B cell (primary cell): ENCODE measurements at regions not wholly inside any gene's neighbourhood (a gene's known extent, or its start where the extent isn't known, plus 50 kb on each side); places are given as distances from the start of the nearest gene placed in this dataset.

ENCODE experiments used
- ATAC-seq: fragments of 200-7000 bp; cut with Tn5 transposase; one replicate; pipeline ENCODE4 v1.10.0; 2021; ENCODE audit warnings: low read depth, mild to moderate bottlenecking, moderate number of reproducible peaks, moderate library complexity
- CTCF ChIA-PET: fragments of 350-600 bp; sonication (Branson Sonifier 250); formaldehyde crosslinking; loops from one replicate; lab custom pipeline; 2021; ENCODE audit warnings: antibody characterized with exemption, inconsistent platforms; lab: Charles Lee
- POLR2A ChIA-PET: fragments of 350-600 bp; sonication (Branson Sonifier 250); formaldehyde crosslinking; loops from one replicate; lab custom pipeline; 2021; ENCODE audit warnings: antibody characterized with exemption; lab: Charles Lee
- DNase-seq: peaks from one replicate; pipeline ENCODE4 v3.0.0; 2013
- H2AFZ ChIP-seq: 2 replicates; pipeline ENCODE4 v1.6.1; 2012; ENCODE audit warnings: mild to moderate bottlenecking, low read depth, low read length; ENCODE audit not compliant: insufficient read depth, poor library complexity, severe bottlenecking
- H3K27ac ChIP-seq, 2 donors: 1 replicate in 1 of 2; 2 replicates in 1 of 2; pipeline ENCODE4 v1.5.1; 2012 to 2013; ENCODE audit warnings: low read length in 2 of 2, mild to moderate bottlenecking in 2 of 2, moderate library complexity in 1 of 2
- H3K27me3 ChIP-seq, 4 experiments: fragments of 200-600 bp in 1 of 4; sonication (generic) in 1 of 4; replicated peaks in 1 of 4; 1 replicate in 2 of 4; 2 replicates in 2 of 4; pipeline versions ENCODE4 v1.6.1 to v1.7.0; 2013 to 2016; ENCODE audit warnings: low read length in 3 of 4, mild to moderate bottlenecking in 2 of 4, mixed read lengths in 1 of 4, moderate library complexity in 1 of 4; ENCODE audit not compliant: insufficient read depth in 4 of 4, control insufficient read depth in 3 of 4; ENCODE audit errors: control extremely low read depth in 1 of 4
- H3K36me3 ChIP-seq, 2 experiments: replicated peaks in 1 of 2; 1 replicate in 1 of 2; 2 replicates in 1 of 2; pipeline versions ENCODE4 v1.6.1 to v1.7.1; 2013; ENCODE audit warnings: low read length in 1 of 2; ENCODE audit not compliant: insufficient read depth in 2 of 2, control insufficient read depth in 1 of 2; ENCODE audit errors: control extremely low read depth in 1 of 2, extremely low read depth in 1 of 2
- H3K4me1 ChIP-seq, 2 donors: fragments of 200-600 bp in 1 of 2; sonication (generic) in 1 of 2; 1 replicate in 1 of 2; 2 replicates in 1 of 2; pipeline versions ENCODE4 v1.5.1 to v1.6.1; 2013 to 2017; ENCODE audit warnings: low read length in 2 of 2; ENCODE audit not compliant: control insufficient read depth in 2 of 2, insufficient read depth in 2 of 2
- H3K4me2 ChIP-seq: replicated peaks from 2 replicates; pipeline ENCODE3; 2012; ENCODE audit warnings: mild to moderate bottlenecking, low read depth, low read length; ENCODE audit not compliant: poor library complexity, severe bottlenecking
- H3K4me3 ChIP-seq, 5 experiments: fragments of 200-600 bp in 1 of 5; sonication (generic) in 1 of 5; 1 replicate in 3 of 5; 2 replicates in 2 of 5; pipeline versions ENCODE4 v1.5.1 to v1.7.0; 2011 to 2016; ENCODE audit warnings: low read length in 4 of 5, mild to moderate bottlenecking in 4 of 5, low read depth in 2 of 5, control low read depth in 1 of 5, moderate library complexity in 1 of 5; ENCODE audit not compliant: insufficient read depth in 1 of 5; ENCODE audit errors: control extremely low read depth in 1 of 5, extremely low read depth in 1 of 5
- H3K79me2 ChIP-seq: fragments of 200-600 bp; sonication (generic); one replicate; pipeline ENCODE4 v1.6.0; 2016; ENCODE audit warnings: low read length; ENCODE audit not compliant: control insufficient read depth, insufficient read depth
- H3K9ac ChIP-seq: fragments of 200-600 bp; sonication (generic); 2 replicates; pipeline ENCODE4 v1.6.1; 2017; ENCODE audit warnings: mild to moderate bottlenecking, low read length, moderate library complexity
- H3K9me3 ChIP-seq, 3 donors: one replicate each; pipeline versions ENCODE4 v1.6.1 to v1.7.1; 2013; ENCODE audit warnings: low read length in 2 of 3; ENCODE audit not compliant: control insufficient read depth in 2 of 3, insufficient read depth in 1 of 3; ENCODE audit errors: control extremely low read depth in 1 of 3
- H4K20me1 ChIP-seq: 2 replicates; pipeline ENCODE4 v1.6.0; 2012; ENCODE audit warnings: mild to moderate bottlenecking, low read length; ENCODE audit not compliant: insufficient read depth, control insufficient read depth, poor library complexity, severe bottlenecking
- H3K27ac Mint-ChIP-seq: one replicate; pipeline ENCODE4 v1.8.0; 2021; ENCODE audit warnings: mixed read lengths
- H3K27me3 Mint-ChIP-seq: one replicate; pipeline ENCODE4 v1.8.0; 2021; ENCODE audit warnings: mixed read lengths
- H3K4me1 Mint-ChIP-seq: one replicate; pipeline ENCODE4 v1.8.0; 2021; ENCODE audit warnings: mixed read lengths
- H3K4me3 Mint-ChIP-seq: one replicate; pipeline ENCODE4 v1.8.0; 2021; ENCODE audit warnings: mixed read lengths
- H3K9me3 Mint-ChIP-seq: one replicate; pipeline ENCODE4 v1.8.0; 2022; ENCODE audit warnings: mixed read lengths; ENCODE audit not compliant: insufficient read depth
- EZH2 ChIP-seq: IDR thresholded peaks from 2 replicates; pipeline ENCODE4 v1.6.1; 2012; ENCODE audit warnings: borderline replicate concordance, low read depth, mild to moderate bottlenecking, moderate library complexity, low read length; ENCODE audit not compliant: insufficient read depth, poor library complexity, severe bottlenecking
- WGBS: methylation state at CpG from one replicate; pipeline ENCODE4 v1.1.5; 2013; ENCODE audit warnings: missing lambda C conversion rate; ENCODE audit not compliant: insufficient coverage; 5-methylcytosine and 5-hydroxymethylcytosine counted together
- intact Hi-C: fragments of 100-400 bp; cut with micrococcal nuclease; formaldehyde crosslinking; loops from one replicate; pipeline ENCODE4 v1.10.0; 2022
- TF ChIP-seq, protein P1 (sequence below): fragments of 200-600 bp; IDR thresholded peaks from one replicate; pipeline ENCODE4 v1.8.0; 2022; ENCODE audit warnings: antibody characterized with exemption, mild to moderate bottlenecking

DNA sequence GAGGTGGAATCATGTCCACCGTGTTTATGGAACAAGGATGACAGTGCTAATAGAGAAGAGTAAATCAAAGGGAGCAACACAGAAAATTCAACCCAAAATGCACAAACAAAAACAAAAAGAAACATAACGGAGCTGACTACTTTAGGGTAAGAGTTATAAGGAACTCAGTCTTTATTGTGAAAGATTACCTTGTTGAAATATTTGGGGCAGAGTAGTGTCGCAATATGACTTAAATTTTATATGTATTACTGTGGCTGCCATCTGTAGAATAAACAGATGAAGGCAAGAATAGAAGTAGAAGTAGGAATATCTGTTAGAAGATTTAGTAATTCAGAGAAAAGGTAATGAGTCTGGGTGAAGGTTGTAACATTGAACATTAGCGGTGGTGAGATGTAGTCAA lies 913.9 kb downstream of the BRINP3 start:
- Histone ChIP-seq H3K4me3 (no peak overlapping the region), H3K4me2 (no peak overlapping the region), H3K9ac (no peak overlapping the region), H3K27me3 (no peaks in the 10 kb centered on the region), H3K27ac (no peak overlapping the region), H2AFZ (no peak overlapping the region), H3K36me3 (no peaks in the 10 kb centered on the region), H3K79me2 (no peaks in the 10 kb centered on the region), H3K9me3 (peaks cover 0 to 2% (median 0%) of the 10 kb centered on the region in 3 donors), H3K4me1 (no peaks in the 10 kb centered on the region), H4K20me1 (no peaks in the 10 kb centered on the region)
- H3K4me1 Mint-ChIP-seq, result no peaks in the 10 kb centered on the region
- peaks cover 2% of the 10 kb centered on the region for H3K9me3 Mint-ChIP-seq
- no peak overlapping the region for H3K27ac Mint-ChIP-seq
- 88% methylated on average over 2 of the region's 4 CpGs for WGBS
- no peaks in the 10 kb centered on the region for H3K27me3 Mint-ChIP-seq
- ChIA-PET CTCF (no interaction called here), POLR2A (no interaction called here)
- H3K4me3 Mint-ChIP-seq, result no peak overlapping the region
- no peak for TF ChIP-seq EZH2
- TF ChIP-seq, protein P1, sequence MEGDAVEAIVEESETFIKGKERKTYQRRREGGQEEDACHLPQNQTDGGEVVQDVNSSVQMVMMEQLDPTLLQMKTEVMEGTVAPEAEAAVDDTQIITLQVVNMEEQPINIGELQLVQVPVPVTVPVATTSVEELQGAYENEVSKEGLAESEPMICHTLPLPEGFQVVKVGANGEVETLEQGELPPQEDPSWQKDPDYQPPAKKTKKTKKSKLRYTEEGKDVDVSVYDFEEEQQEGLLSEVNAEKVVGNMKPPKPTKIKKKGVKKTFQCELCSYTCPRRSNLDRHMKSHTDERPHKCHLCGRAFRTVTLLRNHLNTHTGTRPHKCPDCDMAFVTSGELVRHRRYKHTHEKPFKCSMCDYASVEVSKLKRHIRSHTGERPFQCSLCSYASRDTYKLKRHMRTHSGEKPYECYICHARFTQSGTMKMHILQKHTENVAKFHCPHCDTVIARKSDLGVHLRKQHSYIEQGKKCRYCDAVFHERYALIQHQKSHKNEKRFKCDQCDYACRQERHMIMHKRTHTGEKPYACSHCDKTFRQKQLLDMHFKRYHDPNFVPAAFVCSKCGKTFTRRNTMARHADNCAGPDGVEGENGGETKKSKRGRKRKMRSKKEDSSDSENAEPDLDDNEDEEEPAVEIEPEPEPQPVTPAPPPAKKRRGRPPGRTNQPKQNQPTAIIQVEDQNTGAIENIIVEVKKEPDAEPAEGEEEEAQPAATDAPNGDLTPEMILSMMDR, result no peak
- no peak for ATAC-seq
- intact Hi-C loops, result no loop called here
- DNase-seq, result no peak

DNA sequence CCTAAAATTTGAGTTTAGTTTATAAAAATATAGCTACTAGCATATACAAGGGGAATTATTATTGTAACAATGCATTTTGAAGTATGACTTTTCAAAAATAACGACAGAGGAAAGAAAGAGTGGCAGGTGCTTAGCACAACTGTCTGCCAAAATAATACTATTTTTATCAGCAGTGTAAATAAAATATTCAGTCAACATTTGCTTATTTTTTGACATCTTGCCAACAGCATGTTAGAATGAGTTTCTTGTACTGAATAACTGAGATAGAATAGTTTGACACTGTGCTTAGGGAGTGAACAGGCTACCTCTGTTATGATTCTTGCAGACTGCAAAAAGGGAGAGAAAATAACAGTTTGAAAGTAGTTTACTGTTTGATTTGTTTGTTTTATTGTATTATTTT lies 909.8 kb downstream of the BRINP3 start:
- Histone ChIP-seq H3K79me2 (no peaks in the 10 kb centered on the region), H3K4me1 (no peaks in the 10 kb centered on the region), H3K27ac (no peak overlapping the region), H3K9me3 (no peaks in the 10 kb centered on the region), H3K36me3 (no peaks in the 10 kb centered on the region), H3K4me3 (no peak overlapping the region), H3K9ac (no peak overlapping the region), H2AFZ (no peak overlapping the region), H4K20me1 (no peaks in the 10 kb centered on the region), H3K4me2 (no peak overlapping the region), H3K27me3 (no peaks in the 10 kb centered on the region)
- Mint-ChIP-seq H3K27me3 (no peaks in the 10 kb centered on the region), H3K4me3 (no peak overlapping the region), H3K27ac (no peak overlapping the region), H3K4me1 (no peaks in the 10 kb centered on the region), H3K9me3 (peaks cover 2% of the 10 kb centered on the region)
- ChIA-PET CTCF (no interaction called here), POLR2A (no interaction called here)
- ATAC-seq (no peak), DNase-seq (no peak)
- intact Hi-C loops, result no loop called here
- no CpG with 5 or more reads among the region's 1 CpG for WGBS
- TF ChIP-seq, protein P1, result no peak
- TF ChIP-seq EZH2, result no peak
